ENCODE measurements at regions not wholly inside any gene's neighbourhood (a gene's known extent, or its start where the extent isn't known, plus 50 kb on each side); places are given as distances from the start of the nearest gene placed in this dataset.
"Not testable (repeated sequence)": the region's sequence is repeated elsewhere in the genome, so short reads cannot be mapped to it uniquely, and the experiment has no call there.

- no peak for DNase-seq
Observed at GRCh38 chr1:4227986-4228385, 327.9 kb upstream of the C1orf174 start.

GRCh38 chr1:4253935-4254334 is 353.9 kb upstream of the C1orf174 start:
- no peak for DNase-seq

GRCh38 chr1:4256351-4256750 is 356.3 kb upstream of the C1orf174 start:
- DNase-seq = no peak

- DNase-seq = not testable (repeated sequence)
Observed at GRCh38 chr1:4258146-4258777, 358.2 kb upstream of the C1orf174 start.

GRCh38 chr1:4261327-4261726 is 361.3 kb upstream of the C1orf174 start:
- DNase-seq = no peak

GRCh38 chr1:4262665-4263064 is 362.6 kb upstream of the C1orf174 start:
- DNase-seq = no peak

GRCh38 chr1:4263699-4264098 is 363.6 kb upstream of the C1orf174 start:
- no peak for DNase-seq

- no peak for DNase-seq
Observed at GRCh38 chr1:4265836-4266235, 365.8 kb upstream of the C1orf174 start.

GRCh38 chr1:4267381-4268261 is 367.5 kb upstream of the C1orf174 start:
- DNase-seq = no peak

GRCh38 chr1:4268262-4268888 is 368.3 kb upstream of the C1orf174 start:
- DNase-seq = no peak

GRCh38 chr1:4268889-4269284 is 368.8 kb upstream of the C1orf174 start:
- DNase-seq = no peak

- no peak for DNase-seq
Observed at GRCh38 chr1:4269330-4269729, 369.3 kb upstream of the C1orf174 start.

GRCh38 chr1:4269952-4270570 is 370.0 kb upstream of the C1orf174 start:
- DNase-seq = no peak

GRCh38 chr1:4270651-4271337 is 370.7 kb upstream of the C1orf174 start:
- no peak for DNase-seq

GRCh38 chr1:4271338-4271998 is 371.4 kb upstream of the C1orf174 start:
- DNase-seq = no peak

- no peak for DNase-seq
Observed at GRCh38 chr1:4272568-4272967, 372.5 kb upstream of the C1orf174 start.

GRCh38 chr1:4273243-4273642 is 373.2 kb upstream of the C1orf174 start:
- DNase-seq = no peak

GRCh38 chr1:4273747-4274146 is 373.7 kb upstream of the C1orf174 start:
- DNase-seq = no peak

GRCh38 chr1:4275083-4275482 is 375.0 kb upstream of the C1orf174 start:
- DNase-seq = no peak

- DNase-seq = no peak
Observed at GRCh38 chr1:4276238-4276637, 376.2 kb upstream of the C1orf174 start.

GRCh38 chr1:4277598-4277997 is 376.8 kb upstream of the AJAP1 start:
- no peak for DNase-seq

GRCh38 chr1:4284976-4285375 is 369.4 kb upstream of the AJAP1 start:
- DNase-seq = no peak
